NK-92 treated with Interleukin-12 subunit alpha and Interleukin-12 subunit beta, amount 100 ng/mL, for 24 hours (cell line): ENCODE measurements at regions not wholly inside any gene's neighbourhood (a gene's known extent, or its start where the extent isn't known, plus 50 kb on each side); places are given as distances from the start of the nearest gene placed in this dataset.
A peak's percentile ranks its signal among the peaks of the same experiment; 100 is the strongest.
"Not testable (repeated sequence)": the region's sequence is repeated elsewhere in the genome, so short reads cannot be mapped to it uniquely, and the experiment has no call there.

Source experiments
- DNase-seq: peaks from one replicate; lab custom pipeline; 2025; lab: John Stamatoyannopoulos, UW

- DNase-seq: no peak
Measured at GRCh38 chr5:116951219-116951618, 376.6 kb upstream of the SEMA6A start.

GRCh38 chr5:116947691-116948528 lies 373.3 kb upstream of the SEMA6A start:
- peak; percentile 43 for DNase-seq

DNA sequence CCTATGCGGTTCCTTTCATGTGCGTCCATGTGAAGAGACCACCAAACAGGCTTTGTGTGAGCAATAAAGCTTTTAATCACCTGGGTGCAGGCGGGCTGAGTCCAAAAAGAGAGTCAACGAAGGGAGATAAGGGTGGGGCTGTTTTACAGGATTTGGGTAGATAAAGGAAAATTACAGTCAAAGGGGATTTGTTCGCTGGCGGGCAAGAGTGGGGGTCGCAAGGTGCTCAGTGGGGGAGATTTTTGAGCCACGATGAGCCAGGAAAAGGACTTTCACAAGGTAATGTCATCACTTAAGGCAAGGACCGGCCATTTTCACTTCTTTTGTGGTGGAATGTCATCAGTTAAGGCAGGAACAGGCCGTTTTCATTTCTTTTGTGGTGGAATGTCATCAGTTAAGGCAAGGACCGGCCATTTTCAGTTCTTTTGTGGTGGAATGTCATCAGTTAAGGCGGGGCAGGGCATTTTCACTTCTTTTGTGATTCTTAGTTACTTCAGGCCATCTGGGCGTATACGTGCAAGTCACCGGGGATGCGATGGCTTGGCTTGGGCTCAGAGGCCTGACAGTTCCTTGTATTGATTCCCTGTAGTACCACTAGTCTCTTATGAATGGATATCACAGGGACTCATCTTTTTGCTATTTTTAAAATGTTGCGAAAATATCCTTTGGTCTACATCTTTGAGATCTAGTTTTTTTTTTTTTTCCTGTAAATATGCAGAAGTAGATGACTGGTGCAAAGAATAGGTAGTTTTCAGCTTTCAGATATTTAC lies 371.2 kb upstream of the SEMA6A start:
- not testable (repeated sequence) for DNase-seq

- no peak for DNase-seq
Measured at GRCh38 chr5:116944183-116944582, 369.6 kb upstream of the SEMA6A start.

- no peak for DNase-seq
Measured at GRCh38 chr5:116942622-116943021, 368.0 kb upstream of the SEMA6A start.

DNA sequence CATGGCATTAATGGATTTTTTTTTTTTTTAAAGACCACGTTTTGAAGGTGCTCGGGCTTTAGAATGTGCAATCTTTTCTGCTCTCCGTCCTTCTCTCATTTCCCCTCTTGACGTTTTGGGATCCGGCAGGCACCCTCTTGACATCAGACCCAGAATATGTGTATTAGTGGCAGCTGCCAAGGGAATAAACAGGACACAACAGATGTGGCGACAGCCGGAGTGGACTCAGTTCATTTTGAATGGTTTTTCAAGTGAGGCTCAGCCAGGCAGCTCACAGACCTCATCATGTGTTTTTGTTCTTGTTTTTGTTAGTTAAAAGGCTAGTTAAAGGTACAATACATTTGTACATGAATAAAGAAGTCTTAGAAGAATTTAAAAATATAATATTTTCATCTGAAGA lies 365.0 kb upstream of the SEMA6A start:
- no peak for DNase-seq

GRCh38 chr5:116938488-116938887 lies 363.9 kb upstream of the SEMA6A start:
- DNase-seq: no peak

DNA sequence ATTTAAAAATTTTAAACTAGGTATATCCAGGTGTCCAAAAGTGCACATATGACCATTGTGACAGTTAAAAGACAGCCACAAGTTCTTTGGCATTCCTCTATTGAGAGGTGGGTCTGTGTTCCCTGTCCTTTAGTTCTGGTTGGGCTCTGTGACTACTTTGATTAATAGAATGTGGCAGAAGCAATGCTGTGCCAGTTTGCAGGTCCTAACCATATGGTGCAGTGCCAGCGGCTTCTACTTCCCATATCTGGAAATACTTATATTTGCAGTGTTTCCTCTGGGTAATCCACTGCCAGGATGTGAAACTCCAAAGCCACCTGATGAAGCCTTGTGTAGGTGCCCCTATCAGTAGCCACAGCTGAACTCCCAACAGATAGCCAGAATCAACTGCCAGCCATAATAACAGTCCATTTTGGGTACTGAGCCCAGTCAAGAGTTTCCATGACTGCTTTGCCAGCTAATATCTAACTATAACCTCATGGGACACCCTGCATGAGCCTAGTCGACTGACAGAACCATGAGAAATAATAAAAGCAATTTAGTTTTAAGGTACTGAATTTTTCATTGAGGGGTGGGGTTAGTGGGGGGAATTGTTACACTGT lies 361.0 kb upstream of the SEMA6A start:
- no peak for DNase-seq

DNA sequence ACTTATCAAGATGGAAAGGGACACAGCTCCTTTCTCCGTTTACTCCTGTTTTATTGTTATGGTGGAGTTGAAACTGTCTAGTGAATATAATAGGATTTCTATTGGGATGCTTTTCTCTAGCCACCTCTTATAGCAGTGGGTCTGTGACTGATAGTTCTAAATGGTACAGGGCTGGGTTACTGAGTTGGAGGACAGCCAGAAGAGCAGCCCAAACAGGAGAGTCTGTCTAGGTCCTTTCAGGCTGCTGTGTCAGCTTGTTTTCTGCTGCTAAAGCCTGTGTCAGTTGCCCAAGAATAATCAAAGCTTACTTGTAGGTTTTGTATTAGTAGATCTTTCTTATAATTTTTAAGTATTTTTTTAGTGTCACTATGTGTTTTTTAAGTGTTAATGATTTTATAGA lies 356.0 kb upstream of the SEMA6A start:
- no peak for DNase-seq

DNA sequence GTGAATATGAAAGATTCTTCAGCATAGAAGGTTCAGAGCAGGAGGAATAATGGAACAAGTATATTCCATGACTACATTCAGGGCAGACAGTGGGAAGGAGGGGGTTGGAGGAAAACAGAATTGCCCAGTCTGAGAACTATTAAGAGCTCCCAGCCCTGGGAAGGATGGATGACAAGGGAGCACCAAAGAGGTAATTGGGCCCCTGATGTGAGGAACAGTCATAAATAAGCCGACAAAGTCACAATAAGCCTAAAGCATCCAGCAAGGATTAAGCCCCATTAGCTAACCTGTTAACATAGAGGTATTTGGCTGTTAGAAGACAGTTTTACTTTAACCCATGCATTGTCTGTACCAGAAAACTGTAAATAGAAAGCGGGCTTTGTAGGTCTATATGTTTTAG lies 348.7 kb upstream of the SEMA6A start:
- no peak for DNase-seq

- DNase-seq: no peak
Measured at GRCh38 chr5:116922532-116922931, 347.9 kb upstream of the SEMA6A start.

DNA sequence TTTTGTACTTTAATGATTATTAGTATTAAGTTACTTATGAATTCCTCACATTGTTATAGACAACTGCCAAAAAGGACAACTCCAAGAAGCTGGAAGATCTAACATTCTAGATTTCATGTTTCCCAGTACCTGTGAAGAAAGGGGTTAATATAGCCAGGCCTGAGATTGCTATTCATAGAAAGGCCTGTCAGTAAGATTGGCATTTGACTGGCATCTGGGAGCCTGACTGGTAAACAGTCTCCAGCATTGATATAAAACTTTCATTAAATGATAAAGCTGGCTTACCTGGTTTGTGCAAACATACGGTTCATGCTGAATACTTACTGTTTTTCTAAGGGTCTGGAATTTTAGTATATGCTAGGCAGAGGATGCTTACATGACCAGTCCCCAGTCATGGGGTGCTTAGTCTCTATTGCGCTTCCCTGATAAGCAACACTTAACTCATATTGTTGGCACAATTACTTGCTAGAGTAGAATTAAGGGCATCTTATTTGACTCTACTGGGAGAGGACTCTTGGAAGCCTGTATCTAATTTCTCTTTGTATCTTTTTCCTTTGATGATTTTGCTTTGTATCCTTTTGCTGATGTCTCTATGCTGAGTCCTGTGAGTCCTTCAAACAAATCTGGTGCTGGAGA lies 340.4 kb upstream of the SEMA6A start:
- no peak for DNase-seq

DNA sequence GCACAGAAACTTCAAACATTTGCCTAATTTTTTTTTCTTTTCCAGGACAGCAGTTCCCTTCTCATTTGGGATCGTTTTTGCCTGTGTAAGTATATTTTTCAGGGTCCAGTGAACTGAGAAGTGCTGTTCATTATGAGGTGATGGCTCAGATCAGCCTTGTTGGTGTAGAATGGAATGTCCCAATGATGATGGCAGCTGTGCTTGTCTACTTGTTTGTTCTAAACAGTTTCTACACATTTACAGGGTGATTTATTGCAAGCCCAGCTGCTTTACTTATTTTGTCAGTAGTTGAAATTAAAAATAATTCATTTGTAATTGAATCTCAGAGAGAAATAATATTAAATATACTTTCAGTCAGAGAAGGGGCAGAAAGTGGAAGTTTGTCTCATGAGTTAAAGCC lies 337.6 kb upstream of the SEMA6A start:
- DNase-seq: no peak

DNA sequence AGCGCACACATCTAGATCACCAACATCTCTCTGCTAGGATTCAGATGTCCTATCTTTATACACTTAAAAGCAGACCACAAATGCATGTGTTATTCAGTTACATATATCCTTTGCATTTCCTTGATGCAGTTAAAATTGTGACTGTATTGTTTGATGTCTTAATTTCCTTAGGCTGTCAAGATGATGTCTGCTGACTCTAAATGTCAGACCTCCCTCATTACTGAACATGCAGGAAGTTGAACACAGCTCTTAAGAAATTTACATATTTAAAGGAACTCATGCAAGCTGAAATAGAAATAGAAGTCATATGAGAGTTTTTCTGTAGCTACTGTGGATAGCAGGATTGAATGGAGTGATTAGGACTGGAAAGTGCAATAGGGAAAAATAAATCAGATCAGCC lies 336.5 kb upstream of the SEMA6A start:
- no peak for DNase-seq

GRCh38 chr5:116908537-116908936 lies 333.9 kb upstream of the SEMA6A start:
- DNase-seq: no peak

DNA sequence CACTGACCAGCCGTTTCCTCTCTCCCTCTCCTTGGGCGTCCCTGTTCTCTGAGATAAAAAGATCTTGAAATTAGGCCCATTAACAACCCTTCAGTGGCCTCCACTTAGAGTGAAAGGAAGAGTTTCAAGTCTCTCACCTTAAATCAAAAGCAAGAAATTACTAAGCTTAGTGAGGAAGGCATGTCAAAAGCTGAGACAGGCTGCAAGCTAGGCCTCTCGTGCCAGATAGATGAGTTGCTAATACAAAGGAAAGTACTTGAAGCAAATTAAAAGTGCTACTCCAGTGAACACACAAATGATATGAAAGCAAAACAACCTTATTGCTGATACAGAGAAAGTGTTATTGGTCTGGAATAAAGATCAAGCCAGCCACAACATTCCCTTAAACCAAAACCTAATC lies 331.3 kb upstream of the SEMA6A start:
- DNase-seq: no peak

GRCh38 chr5:116900793-116901192 lies 326.2 kb upstream of the SEMA6A start:
- no peak for DNase-seq

DNA sequence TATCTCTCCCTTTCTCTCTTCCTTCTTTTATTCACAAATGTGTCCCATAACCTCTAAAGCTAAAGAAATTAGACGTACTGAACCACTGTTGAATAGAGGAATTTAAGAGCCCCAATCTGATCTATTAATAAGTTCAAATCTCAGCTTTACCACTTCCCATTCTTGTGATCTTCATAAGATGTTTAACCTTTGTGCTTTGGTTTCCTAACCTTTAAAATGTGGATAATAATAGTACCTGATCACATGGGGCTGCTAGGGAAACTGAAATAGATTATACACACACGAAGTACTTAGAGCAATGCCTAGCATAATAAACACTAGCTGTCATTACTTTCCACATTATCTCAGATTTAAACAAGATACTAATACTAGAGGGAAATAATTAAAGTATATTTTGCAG lies 324.3 kb upstream of the SEMA6A start:
- no peak for DNase-seq

- DNase-seq: no peak
Measured at GRCh38 chr5:116897291-116897690, 322.7 kb upstream of the SEMA6A start.

GRCh38 chr5:116896001-116896400 lies 321.4 kb upstream of the SEMA6A start:
- no peak for DNase-seq

- no peak for DNase-seq
Measured at GRCh38 chr5:116892993-116893392, 318.4 kb upstream of the SEMA6A start.

GRCh38 chr5:116887104-116887503 lies 312.5 kb upstream of the SEMA6A start:
- DNase-seq: no peak

DNA sequence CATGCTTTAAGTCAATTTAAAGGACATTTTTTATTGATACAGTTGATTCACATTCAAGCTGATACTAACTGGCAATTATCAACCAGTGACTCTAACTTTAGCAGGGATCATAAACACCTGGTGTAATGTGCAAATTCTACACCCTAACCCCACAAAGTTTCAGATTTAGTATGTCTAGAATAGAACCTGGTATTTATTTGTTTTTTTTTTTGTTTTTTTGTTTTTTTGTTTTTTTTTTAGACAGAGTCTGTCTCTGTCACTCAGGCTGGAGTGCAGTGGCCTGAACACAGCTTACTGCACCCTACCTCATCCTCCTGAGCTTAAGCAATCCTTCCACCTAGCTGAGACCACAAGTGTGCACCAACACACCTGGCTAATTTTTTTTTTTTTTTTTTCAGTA lies 311.2 kb upstream of the SEMA6A start:
- DNase-seq: no peak
